T-helper 17 cell (primary cell): ENCODE measurements at regions not wholly inside any gene's neighbourhood (a gene's known extent, or its start where the extent isn't known, plus 50 kb on each side); places are given as distances from the start of the nearest gene placed in this dataset.

ENCODE experiments used
- ATAC-seq: fragments of 150-1000 bp; cut with Tn5 transposase; 2 replicates; pipeline ENCODE4 v1.10.0; 2021; ENCODE audit warnings: mild to moderate bottlenecking, moderate library complexity
- DNase-seq, 3 donors: peaks; one replicate each; pipeline versions ENCODE4 v3.0.0 to v3.0.0-alpha.2; 2020 to 2021
- H3K9me3 ChIP-seq: one replicate; pipeline ENCODE4 v1.7.0; 2013; ENCODE audit warnings: low read length, mild to moderate bottlenecking; ENCODE audit not compliant: control insufficient read depth, poor library complexity, severe bottlenecking
- H3K27ac Mint-ChIP-seq: one replicate; pipeline ENCODE4 v1.8.0; 2022; ENCODE audit warnings: mild to moderate bottlenecking, moderate library complexity, mixed read lengths
- H3K27me3 Mint-ChIP-seq: one replicate; pipeline ENCODE4 v1.8.0; 2022; ENCODE audit warnings: mixed read lengths
- H3K36me3 Mint-ChIP-seq: one replicate; pipeline ENCODE4 v1.8.0; 2022; ENCODE audit warnings: low read depth, mixed read lengths
- H3K4me1 Mint-ChIP-seq: one replicate; pipeline ENCODE4 v1.8.0; 2022; ENCODE audit warnings: mild to moderate bottlenecking, mixed read lengths
- H3K4me3 Mint-ChIP-seq: one replicate; pipeline ENCODE4 v1.8.0; 2022; ENCODE audit warnings: mild to moderate bottlenecking, moderate library complexity, mixed read lengths

DNA sequence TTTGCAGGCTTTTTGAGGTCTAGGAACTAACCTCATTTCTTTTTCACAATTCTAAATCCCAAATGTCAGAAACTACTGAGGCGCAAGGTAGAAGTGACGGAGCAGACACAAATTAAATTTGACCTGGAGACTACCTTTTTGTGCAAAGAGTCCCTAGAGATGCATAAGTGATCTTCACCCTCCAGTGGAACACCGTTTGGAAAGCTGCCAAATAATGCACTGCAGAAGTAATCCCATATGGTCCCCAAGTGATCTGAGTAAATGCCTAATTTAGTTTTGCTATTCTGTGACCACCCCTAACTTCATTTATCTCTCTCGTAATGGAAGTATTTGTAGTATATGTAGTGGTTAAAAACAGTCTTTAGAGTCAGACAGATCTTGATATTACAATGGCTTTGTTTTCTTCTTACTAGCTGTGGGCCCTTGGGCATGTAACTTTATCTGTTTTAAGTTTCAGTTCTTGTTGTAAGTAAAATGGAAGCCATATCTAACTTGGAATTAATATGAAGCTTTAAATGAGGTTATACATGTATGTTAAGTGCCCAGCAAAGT, 70.4 kb upstream of the IPO9 start:
- H3K36me3 Mint-ChIP-seq: peaks cover 3% of the 10 kb centered on the region
- DNase-seq: no peak
- H3K27ac Mint-ChIP-seq: no peak overlapping the region
- H3K4me1 Mint-ChIP-seq: peaks cover 10% of the 10 kb centered on the region
- H3K4me3 Mint-ChIP-seq: no peak overlapping the region
- H3K27me3 Mint-ChIP-seq: peaks cover 13% of the 10 kb centered on the region
- H3K9me3 ChIP-seq: no peaks in the 10 kb centered on the region
- no peak for ATAC-seq

DNA sequence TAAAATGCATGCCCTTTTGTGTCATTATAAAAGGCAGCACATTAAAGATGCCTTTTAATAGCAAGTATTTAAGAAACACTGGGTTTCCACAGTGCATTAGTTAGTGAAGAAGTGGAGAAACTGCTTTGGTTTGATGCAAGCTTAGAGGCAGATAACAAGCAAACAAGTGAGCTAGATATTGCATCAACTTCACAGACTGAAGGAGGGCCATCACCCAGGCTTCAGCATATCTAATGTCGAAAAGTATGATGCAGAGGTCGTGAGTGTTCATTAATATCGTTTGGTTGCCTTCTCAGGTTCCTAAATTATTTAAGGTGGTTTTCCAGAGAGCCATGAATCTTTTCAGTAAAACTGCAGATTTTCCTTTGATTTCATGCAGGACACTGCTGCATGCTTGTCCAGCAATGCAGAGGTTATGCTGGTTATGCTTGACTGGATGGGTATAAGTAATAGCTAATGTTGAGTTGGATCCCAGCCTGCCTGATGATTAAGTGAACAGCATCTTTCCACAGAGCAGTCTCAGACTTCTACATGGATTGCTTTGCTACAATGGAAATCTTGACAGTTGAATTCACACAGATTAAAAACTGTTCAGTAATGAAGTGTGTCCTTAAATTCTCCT, 69.7 kb upstream of the IPO9 start:
- Mint-ChIP-seq H3K4me1 (peaks cover 10% of the 10 kb centered on the region), H3K4me3 (no peak overlapping the region), H3K27ac (no peak overlapping the region), H3K27me3 (peaks cover 7% of the 10 kb centered on the region), H3K36me3 (peaks cover 1% of the 10 kb centered on the region)
- DNase-seq: no peak
- H3K9me3 ChIP-seq: no peaks in the 10 kb centered on the region
- ATAC-seq: no peak

DNA sequence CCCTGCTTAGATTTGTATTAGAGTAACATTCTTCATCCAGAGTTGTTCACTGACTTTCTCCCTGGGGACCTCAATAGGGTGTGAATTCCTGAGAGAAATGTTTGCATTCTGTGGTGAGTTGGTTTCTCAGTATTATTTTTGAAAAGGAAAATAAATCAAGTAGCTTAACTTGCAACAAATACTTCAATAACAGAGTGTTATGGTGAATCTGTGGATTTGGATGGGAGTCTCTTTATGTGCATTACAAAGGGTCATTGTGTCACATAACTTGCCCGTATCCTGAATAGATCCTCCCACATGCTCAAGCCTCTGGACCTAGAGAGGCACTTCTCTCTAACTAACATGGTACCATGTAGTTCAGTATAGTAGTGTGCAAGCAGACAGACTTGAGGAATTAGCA, 68.4 kb upstream of the IPO9 start:
- H3K4me3 Mint-ChIP-seq: no peak overlapping the region
- peaks cover under 1% of the 10 kb centered on the region for H3K27me3 Mint-ChIP-seq
- no peaks in the 10 kb centered on the region for H3K36me3 Mint-ChIP-seq
- no peaks in the 10 kb centered on the region for H3K9me3 ChIP-seq
- DNase-seq (no peak), ATAC-seq (no peak)
- no peak overlapping the region for H3K27ac Mint-ChIP-seq
- H3K4me1 Mint-ChIP-seq: peaks cover 10% of the 10 kb centered on the region

DNA sequence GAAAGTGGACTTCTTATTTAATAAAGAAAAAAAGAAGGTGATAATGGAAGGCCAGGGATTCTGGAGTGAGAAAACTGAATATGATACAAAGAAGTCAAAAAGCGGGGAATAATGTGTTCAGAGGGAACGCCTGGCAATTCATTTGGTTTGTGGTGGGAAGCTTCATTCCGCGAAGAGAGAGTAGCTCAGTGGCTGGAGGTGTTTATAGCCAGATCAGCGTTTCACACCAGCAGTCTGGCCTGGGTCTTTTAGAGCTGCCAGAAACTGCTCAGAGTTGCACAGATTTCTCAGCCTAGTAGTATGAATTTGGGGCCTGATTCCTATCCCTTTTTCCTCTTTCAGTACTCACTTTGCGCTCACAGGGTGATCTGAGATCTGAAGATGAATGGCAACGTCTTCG, 67.8 kb upstream of the IPO9 start:
- no peak for ATAC-seq
- Mint-ChIP-seq H3K36me3 (no peaks in the 10 kb centered on the region), H3K27me3 (no peaks in the 10 kb centered on the region), H3K27ac (no peak overlapping the region), H3K4me3 (no peak overlapping the region), H3K4me1 (peaks cover 12% of the 10 kb centered on the region)
- no peak for DNase-seq
- no peaks in the 10 kb centered on the region for H3K9me3 ChIP-seq

DNA sequence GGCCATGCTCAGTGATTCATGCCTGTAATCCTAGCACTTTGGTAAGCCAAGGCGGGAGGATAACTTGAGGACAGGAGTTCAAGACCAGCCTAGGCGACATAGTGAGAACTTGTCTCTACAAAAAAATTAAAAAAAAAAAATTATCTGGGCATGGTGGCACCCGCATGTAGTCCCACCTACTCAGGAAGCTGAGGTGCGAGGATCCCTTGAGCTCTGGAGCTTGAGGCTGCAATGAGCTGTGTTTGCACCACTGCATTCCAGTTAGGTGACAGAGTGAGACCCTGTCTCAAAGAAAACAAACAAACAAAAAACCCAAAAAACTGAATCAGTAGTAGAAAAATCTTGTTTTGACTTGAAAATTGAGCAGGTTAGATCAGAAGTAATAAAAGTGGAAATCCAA, 67.1 kb upstream of the IPO9 start:
- H3K4me3 Mint-ChIP-seq: no peak overlapping the region
- H3K27me3 Mint-ChIP-seq: no peaks in the 10 kb centered on the region
- no peak for DNase-seq
- ATAC-seq: no peak
- H3K9me3 ChIP-seq: no peaks in the 10 kb centered on the region
- peaks cover 11% of the 10 kb centered on the region for H3K4me1 Mint-ChIP-seq
- H3K36me3 Mint-ChIP-seq: no peaks in the 10 kb centered on the region
- no peak overlapping the region for H3K27ac Mint-ChIP-seq

DNA sequence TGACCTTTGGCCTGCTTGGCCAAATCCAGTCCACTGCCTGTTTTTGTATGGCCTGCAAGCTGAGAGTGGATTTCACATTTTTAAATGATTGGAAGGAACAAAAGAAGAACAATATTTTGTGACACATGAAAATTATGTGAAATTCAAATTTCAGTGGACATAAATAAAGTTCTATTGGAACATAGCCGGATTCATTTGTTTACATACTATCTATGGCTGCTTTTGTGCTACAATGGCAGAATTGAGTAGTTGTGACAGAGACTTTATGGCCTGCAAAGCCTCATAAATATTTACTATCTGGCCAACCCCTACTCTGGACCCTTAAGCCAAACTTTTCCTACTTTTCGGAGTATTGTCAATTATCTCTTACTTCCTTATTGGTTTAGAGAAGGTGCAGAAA, 66.6 kb upstream of the IPO9 start:
- peaks cover 6% of the 10 kb centered on the region for H3K4me1 Mint-ChIP-seq
- no peak overlapping the region for H3K4me3 Mint-ChIP-seq
- ATAC-seq: no peak
- no peak for DNase-seq
- H3K9me3 ChIP-seq: no peaks in the 10 kb centered on the region
- H3K27ac Mint-ChIP-seq: no peak overlapping the region
- H3K27me3 Mint-ChIP-seq: no peaks in the 10 kb centered on the region
- no peaks in the 10 kb centered on the region for H3K36me3 Mint-ChIP-seq

DNA sequence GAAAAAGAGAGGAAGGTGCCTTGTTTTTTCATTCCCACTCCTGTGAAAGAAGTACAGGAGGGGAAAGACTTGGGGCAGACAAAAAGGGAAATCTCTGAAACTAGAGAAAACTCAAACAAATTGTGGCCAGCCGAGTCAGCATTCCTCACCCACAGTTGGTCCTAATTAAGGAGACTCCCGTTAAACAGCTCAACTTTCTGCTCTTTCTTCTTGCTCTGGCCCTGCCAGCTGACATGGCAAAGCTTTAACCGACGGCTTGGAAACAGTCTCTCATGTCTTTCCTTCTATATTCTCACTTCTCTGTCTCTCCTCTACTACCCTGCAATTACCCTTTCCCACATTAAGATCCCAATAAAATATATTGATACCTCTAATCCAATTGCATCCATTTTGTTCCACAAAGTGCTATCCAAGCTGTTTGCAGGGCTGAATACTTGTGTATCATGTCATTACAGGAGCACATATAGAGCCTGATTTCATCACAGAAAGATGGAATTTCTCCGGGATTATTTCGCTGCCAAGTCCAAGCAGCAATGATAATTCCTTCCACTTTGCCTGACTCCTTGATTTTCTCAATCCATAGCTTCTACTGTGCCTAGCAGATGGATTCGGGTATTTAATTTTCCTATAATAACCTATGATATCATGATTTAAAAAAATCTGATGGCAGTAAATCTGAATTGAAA, 65.4 kb upstream of the IPO9 start:
- Mint-ChIP-seq H3K27ac (no peak overlapping the region), H3K4me1 (peaks cover 3% of the 10 kb centered on the region), H3K27me3 (no peaks in the 10 kb centered on the region), H3K4me3 (no peak overlapping the region), H3K36me3 (no peaks in the 10 kb centered on the region)
- DNase-seq (no peak), ATAC-seq (no peak)
- H3K9me3 ChIP-seq: no peaks in the 10 kb centered on the region

DNA sequence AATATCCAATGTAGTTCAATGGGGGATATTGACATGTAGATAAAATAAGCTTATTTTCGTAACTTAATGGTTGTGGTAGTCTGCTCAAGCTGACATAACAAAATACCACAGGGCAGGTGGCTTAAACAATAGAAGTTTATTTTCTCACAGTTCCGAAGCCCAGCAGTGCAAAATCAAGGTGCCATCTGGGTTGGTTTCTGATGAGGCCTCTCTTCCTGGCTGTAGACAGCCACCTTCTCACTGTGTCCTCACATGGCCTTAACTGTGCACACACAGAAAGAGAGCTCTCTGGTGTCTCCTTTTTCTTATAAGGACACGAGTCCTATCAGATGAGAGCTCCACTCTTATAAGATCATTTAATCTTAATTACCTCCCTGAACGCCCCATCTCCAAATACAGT, 64.8 kb upstream of the IPO9 start:
- H3K27ac Mint-ChIP-seq: no peak overlapping the region
- H3K4me1 Mint-ChIP-seq: peaks cover 3% of the 10 kb centered on the region
- no peaks in the 10 kb centered on the region for H3K9me3 ChIP-seq
- H3K27me3 Mint-ChIP-seq: no peaks in the 10 kb centered on the region
- no peak overlapping the region for H3K4me3 Mint-ChIP-seq
- ATAC-seq (no peak), DNase-seq (no peak)
- H3K36me3 Mint-ChIP-seq: peaks cover under 1% of the 10 kb centered on the region

DNA sequence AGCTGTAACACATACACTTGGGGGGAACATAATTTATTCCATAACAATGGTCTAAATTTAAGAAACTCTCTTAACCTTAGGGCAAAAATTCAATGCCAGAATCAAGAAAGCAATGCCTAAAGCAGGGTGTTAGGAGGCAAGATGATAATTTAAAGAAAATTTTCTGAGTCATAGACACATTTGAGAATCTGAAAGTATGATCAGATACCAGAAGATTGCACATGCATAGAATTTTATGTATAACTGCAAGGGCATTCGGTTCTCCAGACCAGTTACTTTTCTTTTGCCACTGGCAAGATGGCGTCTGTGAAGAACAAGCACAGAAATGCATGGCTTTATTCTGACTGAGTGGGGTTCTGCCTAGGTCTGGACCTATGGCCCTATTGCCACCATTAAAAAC, 64.4 kb upstream of the IPO9 start:
- no peak overlapping the region for H3K4me3 Mint-ChIP-seq
- peaks cover 3% of the 10 kb centered on the region for H3K4me1 Mint-ChIP-seq
- no peak overlapping the region for H3K27ac Mint-ChIP-seq
- DNase-seq (no peak), ATAC-seq (no peak)
- H3K27me3 Mint-ChIP-seq: no peaks in the 10 kb centered on the region
- no peaks in the 10 kb centered on the region for H3K9me3 ChIP-seq
- peaks cover 3% of the 10 kb centered on the region for H3K36me3 Mint-ChIP-seq

DNA sequence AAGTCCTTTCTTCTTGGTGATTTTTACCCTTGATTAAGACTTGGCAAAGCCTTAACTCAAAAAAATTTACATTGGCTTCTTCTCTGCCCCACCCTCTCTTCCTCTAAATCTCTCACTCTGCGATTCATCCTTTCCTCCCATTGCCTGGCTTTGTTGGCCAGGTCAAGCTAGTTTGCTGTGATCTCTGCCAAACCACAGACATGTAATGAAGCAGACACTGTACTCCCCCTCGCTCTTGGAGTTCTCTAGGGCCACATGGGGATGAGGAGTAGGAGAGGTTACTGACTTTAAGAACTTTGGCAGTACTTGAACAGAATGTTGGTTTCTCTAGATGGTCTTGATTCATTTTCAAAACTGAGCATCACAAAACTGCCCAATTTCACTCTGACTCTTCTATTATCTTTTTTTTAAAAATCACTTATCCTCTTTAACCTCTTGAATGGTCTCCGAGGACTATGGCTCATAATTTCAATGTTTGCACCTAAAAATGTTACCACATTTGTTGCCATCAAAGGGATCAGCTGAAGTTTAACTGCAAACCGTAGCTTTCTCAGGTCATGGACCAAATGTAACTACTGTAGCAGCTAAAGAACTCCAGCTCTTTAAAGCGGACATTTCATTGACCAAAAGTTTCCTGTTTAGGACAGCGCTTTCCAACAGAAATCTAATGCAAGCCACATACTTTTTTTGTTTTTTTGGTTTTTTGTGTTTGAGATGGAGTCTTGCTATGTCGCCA, 62.7 kb upstream of the IPO9 start:
- H3K27ac Mint-ChIP-seq: no peak overlapping the region
- peaks cover 3% of the 10 kb centered on the region for H3K36me3 Mint-ChIP-seq
- H3K4me3 Mint-ChIP-seq: no peak overlapping the region
- peaks cover 3% of the 10 kb centered on the region for H3K4me1 Mint-ChIP-seq
- no peaks in the 10 kb centered on the region for H3K9me3 ChIP-seq
- DNase-seq: no peak
- ATAC-seq: no peak
- H3K27me3 Mint-ChIP-seq: no peaks in the 10 kb centered on the region

DNA sequence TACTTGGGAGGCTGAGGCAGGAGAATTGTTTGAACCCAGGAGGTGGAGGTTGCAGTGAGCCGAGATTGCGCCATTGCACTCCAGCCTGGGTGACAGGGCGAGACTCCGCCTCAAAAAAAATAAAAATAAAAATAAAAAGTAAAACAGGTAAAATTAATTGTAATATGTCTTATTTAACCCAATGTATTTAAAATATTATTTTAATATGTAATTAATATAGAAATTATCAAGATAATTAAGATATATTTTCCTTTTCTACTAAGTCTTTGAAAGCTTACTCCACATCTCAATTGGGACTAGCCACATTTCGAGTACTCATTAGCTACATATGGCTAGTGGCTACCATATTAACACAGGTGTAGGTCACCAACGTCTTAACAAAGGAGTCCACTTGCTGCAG, 61.6 kb upstream of the IPO9 start:
- Mint-ChIP-seq H3K4me1 (peaks cover 3% of the 10 kb centered on the region), H3K27me3 (no peaks in the 10 kb centered on the region), H3K36me3 (peaks cover 3% of the 10 kb centered on the region), H3K4me3 (no peak overlapping the region), H3K27ac (no peak overlapping the region)
- DNase-seq (no peak), ATAC-seq (no peak)
- no peaks in the 10 kb centered on the region for H3K9me3 ChIP-seq

DNA sequence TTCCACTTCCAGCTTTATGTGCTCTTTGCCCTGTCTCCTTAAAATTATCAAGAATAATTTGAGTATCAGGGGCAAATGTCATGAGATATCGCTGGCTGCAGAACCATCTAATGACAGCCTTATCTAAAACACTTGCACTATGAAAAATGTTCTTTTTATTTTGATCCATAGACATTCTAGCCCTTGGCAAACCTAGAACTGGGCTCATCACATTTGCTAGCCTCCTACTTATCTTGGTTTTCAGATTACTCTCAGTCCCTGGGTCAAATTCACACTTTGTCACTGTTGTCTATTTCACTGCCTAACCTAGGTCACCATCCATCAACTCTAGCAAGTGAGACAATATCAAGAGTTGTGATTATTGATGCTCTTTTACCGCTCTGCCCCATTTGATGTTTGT, 59.9 kb upstream of the IPO9 start:
- DNase-seq: no peak
- peaks cover 3% of the 10 kb centered on the region for H3K36me3 Mint-ChIP-seq
- H3K27me3 Mint-ChIP-seq: no peaks in the 10 kb centered on the region
- H3K9me3 ChIP-seq: no peaks in the 10 kb centered on the region
- H3K4me3 Mint-ChIP-seq: no peak overlapping the region
- ATAC-seq: no peak
- H3K27ac Mint-ChIP-seq: no peak overlapping the region
- peaks cover 6% of the 10 kb centered on the region for H3K4me1 Mint-ChIP-seq

DNA sequence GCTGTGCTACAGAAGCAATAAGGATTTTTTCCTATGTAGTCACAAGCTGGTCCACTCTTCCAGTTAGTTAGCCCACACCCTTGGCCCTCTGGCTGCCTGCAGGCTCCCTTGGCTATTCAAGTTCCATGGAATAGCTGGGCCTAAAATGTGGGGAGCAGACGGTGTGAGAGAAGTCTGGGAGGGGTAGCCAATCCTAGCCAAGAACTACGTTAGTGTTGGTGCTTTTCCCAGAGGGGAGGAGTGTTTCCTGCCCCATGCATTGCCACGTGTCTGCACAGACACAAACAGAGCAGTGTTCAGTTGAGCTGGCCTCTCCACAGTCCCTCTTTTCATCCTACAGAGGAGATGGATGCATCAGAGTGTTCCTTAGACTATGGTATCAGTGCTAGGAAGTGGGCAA, 59.0 kb upstream of the IPO9 start:
- no peak for ATAC-seq
- peaks cover 6% of the 10 kb centered on the region for H3K4me1 Mint-ChIP-seq

More for the DNA sequence above, 59.0 kb upstream of the IPO9 start:
- peaks cover 3% of the 10 kb centered on the region for H3K36me3 Mint-ChIP-seq
- no peak overlapping the region for H3K27ac Mint-ChIP-seq
- no peak for DNase-seq
- H3K9me3 ChIP-seq: no peaks in the 10 kb centered on the region
- no peaks in the 10 kb centered on the region for H3K27me3 Mint-ChIP-seq
- H3K4me3 Mint-ChIP-seq: no peak overlapping the region
